CMK (cell line): ENCODE measurements at regions not wholly inside any gene's neighbourhood (a gene's known extent, or its start where the extent isn't known, plus 50 kb on each side); places are given as distances from the start of the nearest gene placed in this dataset.

ENCODE experiments used
- DNase-seq: peaks from one replicate; pipeline ENCODE4 v3.0.0-alpha.2; 2010; ENCODE audit warnings: low read depth

DNA sequence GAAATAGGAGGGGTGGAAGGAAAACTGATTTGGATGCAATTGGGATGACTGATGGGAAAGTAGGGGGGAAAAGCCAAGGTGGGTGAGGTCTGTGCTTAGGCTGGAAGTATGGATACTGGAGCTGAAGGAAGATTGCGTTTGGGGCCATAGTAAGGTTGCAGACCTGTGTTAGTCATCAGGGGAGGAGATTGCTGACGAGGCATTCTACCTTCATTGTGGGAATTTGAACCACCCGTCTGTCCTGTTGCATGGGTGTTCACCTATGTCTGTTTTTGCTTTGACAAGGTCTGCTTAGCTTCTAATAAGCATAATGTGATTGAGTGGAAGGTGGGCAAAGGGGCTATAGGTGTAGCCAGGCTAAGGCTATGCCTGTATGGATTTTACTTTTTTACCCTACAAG is 323.8 kb downstream of the BLID start:
- no peak for DNase-seq

DNA sequence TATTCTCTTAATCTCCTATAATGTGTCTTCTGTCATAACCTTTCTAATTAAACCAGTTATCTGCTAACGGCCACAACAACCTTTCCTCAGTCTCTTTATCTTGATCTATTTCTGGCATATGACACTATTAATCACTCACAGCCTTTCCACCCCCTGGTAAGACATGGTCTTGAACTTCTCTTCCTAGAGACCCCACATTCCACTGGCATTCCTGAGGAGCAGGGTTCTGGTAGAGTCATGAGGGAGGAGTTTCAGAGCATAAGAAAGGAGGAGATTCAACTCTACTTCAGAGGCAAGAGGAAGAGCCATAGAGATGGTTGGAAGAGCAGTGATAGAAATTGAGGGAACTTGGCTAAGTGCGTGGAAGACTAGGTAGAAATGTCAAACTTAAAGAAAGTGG is 325.6 kb downstream of the BLID start:
- no peak for DNase-seq

DNA sequence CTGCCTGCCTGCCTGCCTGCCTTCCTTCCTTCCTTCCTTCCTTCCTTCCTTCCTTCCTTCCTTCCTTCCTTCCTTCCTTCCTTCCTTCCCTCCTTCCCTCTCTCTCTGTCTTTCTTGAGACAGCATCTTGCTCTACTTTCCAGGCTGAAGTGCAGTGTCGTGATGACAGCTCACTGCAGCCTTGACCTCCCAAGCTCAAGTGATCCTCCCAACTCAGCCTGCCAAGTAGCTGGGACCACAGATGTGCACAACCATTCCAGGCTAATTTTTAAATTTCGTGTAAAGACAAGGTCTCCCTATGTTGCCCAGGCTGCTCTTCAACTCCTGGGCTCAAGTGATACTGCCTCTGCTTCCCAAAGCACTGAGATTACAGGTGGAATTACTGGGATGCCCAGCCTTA is 328.2 kb upstream of the SORL1-AS1 start:
- no peak for DNase-seq

DNA sequence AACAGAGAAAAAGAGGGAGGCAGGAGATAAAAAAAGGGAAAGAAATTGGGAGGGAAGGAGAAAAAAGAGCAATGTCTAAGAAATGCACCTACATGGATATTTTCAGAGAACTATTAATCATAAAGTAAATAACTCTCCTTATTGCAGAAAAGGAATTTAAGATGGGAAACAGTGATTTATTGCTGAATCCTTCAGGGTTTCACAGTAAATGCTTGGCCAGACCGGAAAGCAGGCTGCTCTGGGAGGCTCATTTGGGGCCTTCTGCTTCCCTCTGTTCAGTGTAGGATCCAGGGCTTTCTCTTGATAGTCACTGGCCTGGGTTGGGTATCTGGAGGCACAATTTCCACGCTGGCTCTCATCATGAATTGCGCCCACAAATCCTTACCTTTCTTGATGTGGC is 324.3 kb upstream of the SORL1-AS1 start:
- DNase-seq, result no peak

DNA sequence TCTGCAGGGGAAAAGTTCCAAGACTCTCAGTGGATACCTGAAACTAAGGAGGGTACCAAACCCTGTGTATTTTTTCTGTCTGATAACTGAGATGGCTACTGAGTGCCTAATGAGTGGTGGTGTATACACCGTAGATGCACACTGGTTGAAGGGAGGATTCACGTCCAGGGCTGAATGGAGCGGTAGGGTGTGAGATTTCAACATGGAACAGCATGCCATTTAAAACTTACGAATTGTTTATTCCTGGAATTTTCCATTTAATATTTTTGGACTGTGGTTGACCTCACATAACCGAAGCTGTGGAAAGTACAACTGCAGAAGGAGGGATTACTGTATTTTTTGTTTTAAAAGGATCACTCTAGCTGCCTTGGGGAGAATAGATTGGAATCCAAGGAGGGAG is 322.5 kb upstream of the SORL1-AS1 start:
- no peak for DNase-seq

DNA sequence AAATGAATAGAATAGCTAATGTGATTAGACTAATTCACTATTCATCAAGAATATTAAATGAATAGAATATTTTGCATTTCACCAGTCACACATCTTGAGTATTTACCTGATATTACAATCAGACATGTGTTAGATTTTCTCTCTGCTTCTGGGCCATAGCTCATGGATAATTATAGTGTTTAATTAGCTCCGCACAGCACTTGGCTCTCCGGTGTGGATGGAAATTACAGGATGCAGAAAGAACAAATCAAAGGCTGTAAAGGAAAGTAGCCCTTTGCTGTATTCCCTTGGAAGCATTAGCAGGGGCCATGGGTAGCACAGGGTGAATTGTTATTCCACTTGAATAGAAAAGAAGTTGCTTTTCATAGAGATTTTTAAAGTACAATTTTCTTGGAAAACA is 320.3 kb upstream of the SORL1-AS1 start:
- no peak for DNase-seq

DNA sequence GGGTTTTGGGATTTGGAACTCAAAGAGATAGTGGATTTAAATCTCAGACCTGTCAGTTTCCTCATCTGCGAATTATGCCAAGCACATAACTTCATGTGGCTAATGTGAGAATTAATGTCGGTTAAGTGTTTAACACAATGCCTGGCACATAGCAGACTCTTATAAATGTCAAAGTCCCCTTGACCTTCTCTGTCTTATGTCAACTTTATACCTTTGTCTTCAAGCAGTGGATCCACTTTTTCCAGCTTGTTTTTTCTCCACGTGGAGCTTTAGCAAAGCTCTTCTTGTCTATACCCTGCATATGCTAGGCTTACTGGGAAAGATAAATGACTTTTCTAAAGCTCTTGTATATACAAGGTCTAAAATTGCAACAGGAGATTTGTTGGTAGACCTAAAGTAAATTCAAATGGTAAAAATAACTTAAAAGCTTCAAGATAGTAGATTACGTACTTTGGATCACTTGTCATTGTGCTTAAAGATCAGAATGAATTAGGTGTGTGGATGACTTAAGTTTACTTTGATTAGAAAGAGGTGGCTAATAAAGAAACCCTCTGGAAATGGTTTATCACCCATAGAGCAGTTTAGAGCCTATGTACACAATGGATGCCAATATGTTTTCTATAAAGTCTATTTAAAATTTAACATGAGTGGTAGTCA is 318.3 kb upstream of the SORL1-AS1 start:
- no peak for DNase-seq

DNA sequence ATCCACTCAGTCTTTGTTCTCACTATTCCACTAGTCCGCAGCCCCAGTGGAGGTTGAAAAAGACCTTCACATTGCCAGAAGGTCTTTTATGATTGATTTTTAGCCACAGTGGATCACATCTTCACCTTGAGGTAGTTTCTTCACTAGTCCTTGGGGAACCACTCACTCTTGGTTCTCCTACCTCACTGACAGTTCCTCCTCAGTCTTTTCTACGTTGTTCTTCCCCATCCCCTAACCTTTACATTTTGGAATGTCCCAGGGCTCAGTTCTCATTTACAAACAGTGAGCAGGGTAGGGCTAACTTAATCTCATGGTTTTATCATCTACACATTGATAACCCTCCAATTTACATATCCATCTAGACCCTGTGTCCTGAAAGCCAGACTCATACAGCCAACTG is 316.4 kb upstream of the SORL1-AS1 start:
- DNase-seq, result no peak

DNA sequence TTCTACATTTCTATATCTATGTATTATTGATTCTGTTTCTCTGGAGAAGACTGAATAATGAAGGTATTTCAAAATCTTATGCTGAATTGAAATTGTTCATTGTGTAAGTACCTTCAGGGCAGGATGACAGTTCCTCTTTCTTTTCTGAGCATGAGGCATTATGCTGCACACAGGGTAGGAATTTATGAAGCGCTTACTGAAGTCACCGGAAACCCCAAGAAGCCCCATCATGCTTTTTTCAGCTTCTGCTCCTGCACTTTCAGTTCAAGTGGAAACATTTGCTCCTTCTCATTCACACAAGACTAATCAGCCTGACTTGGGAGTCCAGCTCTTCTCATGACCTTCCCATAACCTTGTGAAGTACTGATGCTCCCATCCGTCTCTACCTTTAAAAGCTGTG is 314.7 kb upstream of the SORL1-AS1 start:
- no peak for DNase-seq

DNA sequence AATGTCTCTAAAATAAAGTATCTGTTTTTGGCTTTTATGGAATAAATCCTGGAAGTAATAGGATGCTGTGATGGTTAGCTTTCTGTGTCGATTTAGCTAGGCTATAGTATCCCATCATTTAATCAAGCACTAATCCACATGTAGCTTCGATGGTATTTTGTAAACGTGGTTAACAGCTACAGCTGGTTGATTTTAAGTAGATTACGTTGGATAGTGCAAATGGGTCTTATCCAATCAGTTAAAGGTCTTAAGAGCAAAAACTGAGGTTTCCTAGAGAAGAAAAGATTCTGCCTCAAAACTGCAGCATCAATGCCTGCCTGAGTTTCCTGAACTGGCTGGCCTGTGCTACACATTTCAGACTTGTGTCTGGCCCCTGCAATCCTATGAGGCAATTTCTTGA is 314.2 kb upstream of the SORL1-AS1 start:
- DNase-seq, result no peak

DNA sequence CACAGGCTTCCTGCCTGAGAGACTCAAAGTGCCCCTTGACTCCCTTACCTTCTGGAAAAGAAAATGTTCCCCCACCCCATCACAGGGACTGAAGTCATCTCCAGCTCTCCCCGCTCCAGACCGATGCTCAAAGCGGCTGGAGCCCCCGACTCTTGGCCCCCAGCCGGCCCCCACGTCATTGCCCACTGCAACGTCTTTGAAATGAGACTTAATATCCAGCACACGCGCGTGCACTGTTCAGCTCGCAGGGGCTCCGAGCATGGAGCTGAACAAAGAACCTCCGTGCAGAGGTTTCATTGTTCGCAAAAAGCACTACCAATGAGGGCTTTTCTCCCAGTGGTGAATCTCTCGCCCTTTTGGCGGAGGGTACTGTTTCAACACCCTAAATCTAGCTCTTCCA is 313.4 kb upstream of the SORL1-AS1 start:
- DNase-seq, result no peak

DNA sequence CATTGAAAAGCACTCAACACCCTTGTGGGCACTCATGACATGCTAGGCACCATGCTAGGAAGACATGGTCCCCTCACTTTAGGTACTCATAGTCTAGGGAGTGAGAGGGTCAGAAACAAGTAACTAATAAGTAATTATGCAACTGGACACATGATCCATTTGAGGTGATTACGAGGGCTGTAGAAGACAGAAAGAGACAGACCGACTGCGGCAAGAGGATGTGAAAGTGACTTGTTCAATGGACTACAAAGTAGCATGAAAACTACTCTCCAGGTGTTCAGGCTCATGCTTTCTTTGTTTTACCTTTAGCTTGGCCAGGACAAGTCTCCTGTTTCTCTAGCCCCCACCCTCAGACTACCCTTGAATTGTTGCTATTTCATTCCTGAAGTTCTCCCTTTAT is 310.8 kb upstream of the SORL1-AS1 start:
- DNase-seq, result no peak

DNA sequence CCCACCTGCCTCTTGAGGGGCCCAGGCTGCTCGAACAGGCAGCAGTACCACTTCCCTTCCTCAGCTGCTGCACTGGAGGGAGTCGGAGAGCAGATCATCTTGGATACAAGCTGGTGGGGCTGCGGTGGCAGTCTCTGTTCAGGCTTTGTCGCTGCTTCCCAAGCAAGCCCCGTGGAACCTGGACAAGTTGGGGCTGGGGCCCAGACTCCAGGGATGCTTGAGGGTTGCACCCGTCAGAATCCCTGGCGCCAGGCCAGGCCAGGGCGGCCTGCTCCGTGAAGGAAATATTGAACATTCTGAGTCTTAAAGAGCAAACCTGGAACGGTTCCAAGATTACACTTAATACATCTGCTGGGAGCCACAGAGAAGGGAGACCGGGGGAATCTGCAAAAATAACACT is 310.1 kb upstream of the SORL1-AS1 start:
- DNase-seq, result no peak

DNA sequence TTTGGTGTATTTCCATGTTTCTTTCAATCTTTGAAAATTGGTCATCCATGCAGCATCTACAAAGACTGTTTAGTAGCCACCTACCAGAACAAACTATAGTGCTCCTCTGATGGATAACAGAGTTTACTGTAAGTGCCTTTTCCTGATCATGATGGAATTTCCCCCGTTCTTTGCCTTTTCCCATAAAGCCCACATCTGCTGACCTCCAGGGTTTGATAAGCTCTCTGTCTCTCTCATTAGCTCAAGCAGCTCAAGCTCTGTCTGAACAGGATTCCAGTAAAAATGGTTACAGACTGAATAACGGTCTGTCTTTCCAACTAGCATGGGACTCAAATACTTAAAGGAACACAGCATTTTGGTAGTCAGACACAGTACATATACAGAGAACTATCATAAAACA is 308.4 kb upstream of the SORL1-AS1 start:
- no peak for DNase-seq

DNA sequence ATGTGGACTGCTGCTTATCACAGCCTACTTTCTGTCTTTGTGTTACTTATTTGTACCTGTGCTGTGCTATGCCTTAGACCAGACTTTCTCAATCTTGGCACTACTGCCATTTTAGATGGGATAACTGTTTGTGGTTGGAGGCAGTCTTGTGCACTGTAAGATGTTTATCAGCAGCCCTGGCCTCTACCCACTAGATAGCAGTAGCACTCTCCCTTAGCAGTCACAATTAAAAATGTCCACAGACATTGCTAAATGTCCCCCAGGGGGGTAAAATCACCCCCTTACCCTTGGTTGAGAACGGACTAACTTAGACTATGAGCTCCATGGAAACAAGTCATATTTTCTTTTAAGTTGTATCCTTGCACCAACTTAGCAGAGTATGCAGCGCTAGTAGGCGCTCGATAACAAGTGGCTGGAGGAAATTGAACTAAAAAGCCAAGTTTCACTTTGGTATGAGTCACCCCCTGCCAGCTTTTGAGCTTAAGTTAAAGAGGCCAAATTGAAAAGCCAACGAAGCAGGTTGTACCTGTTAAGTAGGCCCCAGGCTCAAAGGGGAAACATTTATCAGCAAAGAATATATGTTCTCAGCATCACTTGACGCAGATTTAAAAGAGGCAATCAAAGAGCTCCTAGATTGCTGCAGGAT is 304.8 kb upstream of the SORL1-AS1 start:
- DNase-seq, result no peak

DNA sequence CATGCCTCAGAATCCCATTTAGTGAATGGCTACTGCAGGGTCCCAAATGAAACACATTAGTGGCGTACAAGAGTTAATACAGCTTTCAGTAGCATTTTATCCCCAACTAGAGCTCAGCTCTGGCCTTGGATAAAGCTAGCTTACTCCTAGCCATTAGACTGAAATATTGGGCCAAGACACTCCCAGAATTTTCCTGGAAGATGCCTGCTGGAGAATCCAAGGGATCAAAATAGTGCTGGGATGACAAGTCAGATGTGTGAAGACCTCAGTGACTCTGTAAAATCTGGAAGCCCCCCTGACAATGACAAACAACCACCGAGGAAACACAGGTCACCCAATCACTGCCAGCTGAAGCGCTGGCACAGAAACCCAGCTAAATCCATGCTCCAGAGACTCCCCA is 303.1 kb upstream of the SORL1-AS1 start:
- no peak for DNase-seq

DNA sequence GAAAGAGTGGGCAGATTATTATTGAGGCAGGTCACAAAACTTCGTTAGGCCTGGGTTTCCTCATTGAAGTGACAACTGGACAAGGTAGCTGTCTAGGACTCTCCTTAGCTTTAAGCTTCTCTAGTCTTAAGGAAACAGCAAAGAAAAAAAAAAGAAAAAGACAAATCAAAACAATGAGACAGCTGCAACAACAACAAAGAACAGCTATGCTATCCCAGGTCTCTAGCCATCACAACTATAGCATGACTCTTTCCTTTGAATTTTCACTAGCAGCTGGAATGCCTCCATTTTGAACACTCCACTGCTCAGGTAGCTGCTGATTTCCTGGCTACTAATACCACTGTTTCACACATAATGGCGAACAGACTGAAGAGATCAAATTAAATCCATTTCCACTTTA is 302.4 kb upstream of the SORL1-AS1 start:
- DNase-seq, result no peak

DNA sequence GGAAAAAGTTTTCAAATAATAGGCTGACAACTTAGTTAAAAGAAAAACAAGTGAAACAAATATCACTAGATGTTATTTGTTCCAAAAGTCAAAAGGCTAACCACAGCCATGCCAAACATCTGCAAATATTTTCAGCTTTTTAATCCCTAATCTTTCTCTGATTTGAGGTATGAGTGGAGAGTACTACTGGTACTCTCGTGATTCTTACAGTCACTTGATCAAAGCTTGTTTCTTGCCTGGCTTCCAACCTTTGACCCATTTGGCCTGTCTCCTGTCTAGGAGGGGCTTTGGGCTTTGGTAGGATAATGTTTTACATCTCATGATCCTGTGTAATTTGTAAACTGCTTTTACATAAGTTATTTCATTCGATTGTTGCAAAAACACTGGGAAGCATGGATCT is 301.8 kb upstream of the SORL1-AS1 start:
- DNase-seq, result no peak

DNA sequence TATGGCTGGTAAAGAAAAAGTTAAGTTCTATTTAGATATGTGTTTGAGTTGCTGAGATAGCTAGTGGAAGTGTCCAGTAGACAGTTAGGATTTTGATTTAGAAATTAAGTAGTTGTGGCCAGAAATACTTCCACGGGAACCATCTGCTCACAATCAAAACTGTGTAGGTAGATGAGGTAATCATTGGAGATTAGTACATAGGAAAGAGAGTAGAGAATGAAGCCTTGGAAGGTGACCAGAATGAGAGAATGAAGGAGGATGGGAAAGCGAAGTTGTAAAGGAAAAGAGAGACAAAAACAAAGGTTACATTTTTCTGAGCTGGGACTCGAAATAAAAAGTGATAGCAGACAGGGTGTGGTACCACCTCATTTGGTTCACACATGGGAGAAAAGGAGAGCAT is 296.9 kb upstream of the SORL1-AS1 start:
- DNase-seq, result no peak

DNA sequence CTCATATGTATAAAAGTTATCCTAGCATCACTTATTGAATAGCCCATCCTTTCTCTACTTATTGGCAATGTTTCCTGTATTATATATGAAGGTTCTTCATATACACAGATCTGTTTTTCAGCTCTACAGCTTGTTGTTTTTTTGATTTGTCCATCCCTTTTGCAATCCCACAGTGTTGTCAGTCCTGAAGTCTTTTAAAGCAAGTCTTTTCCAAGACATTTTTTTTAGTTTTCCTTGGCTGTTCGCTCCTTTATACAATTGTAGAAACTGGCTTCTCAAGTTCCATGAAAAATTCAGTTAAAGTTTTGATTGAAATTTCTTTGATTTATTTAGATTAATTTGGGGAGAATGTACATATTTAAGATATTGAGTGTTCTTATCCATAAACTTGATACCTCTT is 295.3 kb upstream of the SORL1-AS1 start:
- no peak for DNase-seq

DNA sequence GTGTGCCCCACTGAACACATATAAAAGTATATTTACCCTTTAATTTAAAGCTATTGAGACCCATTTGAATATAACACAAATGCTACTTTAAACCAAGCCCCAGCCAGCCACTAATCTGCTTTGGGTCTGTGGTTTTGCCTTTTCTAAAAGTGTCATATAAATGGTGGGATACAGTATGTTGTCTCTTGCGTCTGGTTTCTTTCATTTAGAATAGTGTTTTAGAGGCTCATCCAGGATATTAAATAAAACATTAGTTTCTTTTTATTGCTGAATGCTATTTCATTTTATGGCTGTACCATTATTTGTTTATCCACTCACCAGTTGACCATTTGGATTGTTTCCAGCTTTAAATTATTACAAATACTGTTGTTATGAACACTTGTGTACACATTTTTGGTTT is 290.5 kb upstream of the SORL1-AS1 start:
- DNase-seq, result no peak

DNA sequence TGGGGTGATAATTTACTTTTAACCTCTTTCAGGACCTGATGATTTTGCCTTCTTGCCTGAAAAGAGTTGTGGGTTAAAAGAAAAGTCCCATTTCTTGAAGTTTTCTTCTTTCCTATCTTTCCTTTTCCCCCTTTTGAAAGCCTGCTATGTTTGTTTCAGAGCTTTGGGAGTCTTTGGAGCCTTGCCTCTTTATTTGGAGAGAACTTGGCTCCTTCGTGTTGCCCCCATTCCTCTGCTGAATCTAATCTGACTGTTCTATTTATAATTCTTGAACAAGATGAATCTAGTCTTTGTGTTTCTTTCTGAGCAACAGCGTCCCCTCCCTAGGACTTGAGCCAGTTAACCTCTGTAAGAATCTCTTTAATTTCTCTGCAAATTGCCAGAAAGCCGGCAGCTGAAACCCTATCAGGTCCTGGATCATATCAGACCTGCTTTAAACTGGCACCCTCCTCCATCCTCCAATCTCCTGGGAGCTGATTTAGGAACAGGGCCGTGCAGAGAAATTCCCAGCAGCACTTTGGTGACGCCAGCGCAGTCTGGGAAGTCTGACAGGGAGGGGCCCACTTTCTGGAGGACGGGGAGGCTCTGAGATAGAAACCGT is 289.1 kb upstream of the SORL1-AS1 start:
- DNase-seq, result no peak

DNA sequence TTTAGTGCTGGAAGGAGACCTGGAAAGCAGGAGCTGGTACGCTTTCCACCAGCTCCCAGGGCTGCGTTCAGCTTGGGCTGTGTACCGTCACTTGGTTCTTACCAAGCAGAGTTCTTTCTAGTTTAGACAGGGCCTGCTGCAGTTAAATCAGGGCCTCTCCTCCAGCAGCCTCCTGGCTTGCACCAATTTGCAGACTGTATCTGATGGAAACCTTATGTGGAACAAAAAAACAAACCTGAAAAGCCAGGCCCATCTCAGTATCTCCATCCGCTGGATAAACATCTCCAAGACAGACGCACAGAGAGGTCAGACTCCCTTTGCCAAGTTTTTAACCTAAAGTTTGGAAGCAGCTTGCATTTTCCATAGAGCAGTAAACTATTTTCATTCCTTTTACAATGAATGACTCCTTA is 288.6 kb upstream of the SORL1-AS1 start:
- DNase-seq, result no peak

DNA sequence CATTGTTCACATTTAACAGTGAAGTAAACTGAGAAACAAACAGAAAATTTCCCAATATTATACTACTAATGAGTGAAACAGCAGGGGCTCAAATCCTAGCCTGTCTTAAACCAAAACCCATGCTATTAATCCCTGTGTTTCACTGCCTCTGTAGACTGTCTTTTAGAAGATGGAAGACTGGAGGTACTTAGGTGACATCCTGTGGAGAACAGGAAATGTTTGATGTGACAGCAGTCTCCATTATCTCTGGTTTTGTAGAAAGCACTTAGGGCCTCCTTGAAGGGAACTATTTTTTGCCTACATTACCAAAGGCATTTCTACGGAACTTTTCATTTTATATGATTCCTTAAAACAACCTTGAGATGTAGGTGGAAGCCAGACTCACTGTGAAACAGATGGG is 288.1 kb upstream of the SORL1-AS1 start:
- no peak for DNase-seq
